ENCODE measurements at regions not wholly inside any gene's neighbourhood (a gene's known extent, or its start where the extent isn't known, plus 50 kb on each side); places are given as distances from the start of the nearest gene placed in this dataset.

DNA sequence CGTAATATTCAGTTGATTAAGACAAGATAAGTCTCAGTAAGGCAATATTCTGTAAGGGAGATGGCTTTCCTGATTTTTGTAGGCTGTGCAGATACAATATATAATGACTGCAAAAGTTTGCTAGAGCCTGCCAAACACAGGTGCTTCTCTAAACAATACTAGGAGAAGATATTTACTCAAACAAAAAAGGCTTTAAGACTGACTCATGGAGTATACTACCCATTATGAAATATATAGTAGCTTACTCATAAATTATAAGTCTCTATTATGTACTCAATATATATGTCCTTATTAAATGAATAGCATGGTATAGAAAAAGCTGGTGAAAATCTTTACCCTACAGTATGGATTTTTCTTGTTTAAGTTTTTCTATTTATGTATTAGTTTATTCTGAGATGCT lies 93.2 kb upstream of the IL15 start:
- no peak for TF ChIP-seq POLR2A (IDR thresholded peaks at IDR 0.05)
- TF ChIP-seq, protein P1, sequence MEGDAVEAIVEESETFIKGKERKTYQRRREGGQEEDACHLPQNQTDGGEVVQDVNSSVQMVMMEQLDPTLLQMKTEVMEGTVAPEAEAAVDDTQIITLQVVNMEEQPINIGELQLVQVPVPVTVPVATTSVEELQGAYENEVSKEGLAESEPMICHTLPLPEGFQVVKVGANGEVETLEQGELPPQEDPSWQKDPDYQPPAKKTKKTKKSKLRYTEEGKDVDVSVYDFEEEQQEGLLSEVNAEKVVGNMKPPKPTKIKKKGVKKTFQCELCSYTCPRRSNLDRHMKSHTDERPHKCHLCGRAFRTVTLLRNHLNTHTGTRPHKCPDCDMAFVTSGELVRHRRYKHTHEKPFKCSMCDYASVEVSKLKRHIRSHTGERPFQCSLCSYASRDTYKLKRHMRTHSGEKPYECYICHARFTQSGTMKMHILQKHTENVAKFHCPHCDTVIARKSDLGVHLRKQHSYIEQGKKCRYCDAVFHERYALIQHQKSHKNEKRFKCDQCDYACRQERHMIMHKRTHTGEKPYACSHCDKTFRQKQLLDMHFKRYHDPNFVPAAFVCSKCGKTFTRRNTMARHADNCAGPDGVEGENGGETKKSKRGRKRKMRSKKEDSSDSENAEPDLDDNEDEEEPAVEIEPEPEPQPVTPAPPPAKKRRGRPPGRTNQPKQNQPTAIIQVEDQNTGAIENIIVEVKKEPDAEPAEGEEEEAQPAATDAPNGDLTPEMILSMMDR (IDR thresholded peaks at IDR 0.05 in 4 of 5, conservative IDR thresholded peaks at IDR 0.05 in 1 of 5): no peak
